A549 (cell line): ENCODE measurements at regions not wholly inside any gene's neighbourhood (a gene's known extent, or its start where the extent isn't known, plus 50 kb on each side); places are given as distances from the start of the nearest gene placed in this dataset.

ENCODE experiments used
- ATAC-seq, 2 experiments: fragments of 200-7000 bp in 1 of 2; fragments of >200 bp in 1 of 2; cut with Nextera tagmentation in 1 of 2; cut with Tn5 transposase in 1 of 2; 3 replicates each; pipeline versions ENCODE4 v1.8.0 to v1.9.1; 2018 to 2020; ENCODE audit warnings: mild to moderate bottlenecking in 1 of 2, moderate library complexity in 1 of 2
- CTCF ChIA-PET: fragments of 300-600 bp; sonication (Branson Sonifier 250); formaldehyde crosslinking; extraction: SDS; loops from one replicate; lab custom pipeline; 2021; ENCODE audit warnings: antibody characterized with exemption, inconsistent platforms; lab: Yijun Ruan, JAX
- POLR2A ChIA-PET: fragments of 350-600 bp; formaldehyde crosslinking; extraction: SDS; loops from one replicate; lab custom pipeline; 2021; ENCODE audit warnings: antibody characterized with exemption, inconsistent platforms; lab: Yijun Ruan, JAX
- DNase-seq, 2 experiments: peaks; one replicate each; pipeline versions ENCODE4 v3.0.0 to v3.0.0-alpha.2; 2011 to 2016; ENCODE audit warnings: low read depth in 1 of 2, low spot score in 1 of 2
- FAIRE-seq: peaks from 2 replicates; lab custom pipeline; 2011; peaks lifted over from hg19 to GRCh38; lab: Jason Lieb, UNC
- H3K27ac ChIP-seq, 2 experiments: fragments of >200 bp; sonication (Bioruptor Twin); formaldehyde crosslinking; 3 replicates each; pipeline ENCODE4 v1.5.1; 2016 to 2017
- H3K4me1 ChIP-seq: fragments of >200 bp; sonication (Bioruptor Twin); formaldehyde crosslinking; 3 replicates; pipeline ENCODE4 v1.6.1; 2016
- H3K4me2 ChIP-seq: fragments of >200 bp; sonication (Bioruptor Twin); formaldehyde crosslinking; 3 replicates; pipeline ENCODE4 v1.6.1; 2016
- H3K4me3 ChIP-seq: fragments of >200 bp; sonication (Bioruptor Twin); formaldehyde crosslinking; 3 replicates; pipeline ENCODE4 v1.5.1; 2016
- H3K9me3 ChIP-seq: fragments of >200 bp; sonication (Bioruptor Twin); formaldehyde crosslinking; 3 replicates; pipeline ENCODE4 v1.6.1; 2016
- BHLHE40 ChIP-seq: IDR thresholded peaks from 2 replicates; pipeline ENCODE4 v1.6.1; 2012; ENCODE audit warnings: low read depth, low read length, inconsistent platforms
- CBX8 ChIP-seq: fragments of 200-600 bp; sonication (generic); IDR thresholded peaks from 2 replicates; pipeline ENCODE4 v1.6.1; 2016
- EHMT2 ChIP-seq: fragments of 200-600 bp; sonication (generic); IDR thresholded peaks from 2 replicates; pipeline ENCODE4 v1.6.1; 2016; ENCODE audit warnings: antibody characterized with exemption, low read depth, mild to moderate bottlenecking, moderate library complexity
- ESRRA ChIP-seq: fragments of 150-350 bp; IDR thresholded peaks from 2 replicates; pipeline ENCODE4 v1.6.1; 2014; ENCODE audit warnings: mild to moderate bottlenecking, low read length, borderline replicate concordance
- HDAC2 ChIP-seq: fragments of 200-600 bp; sonication (generic); IDR thresholded peaks from 2 replicates; pipeline ENCODE4 v1.6.1; 2016
- HOXB5 ChIP-seq: fragments of 250-450 bp; sonication (Bioruptor Pico); IDR thresholded peaks from 2 replicates; pipeline ENCODE4 v1.5.0; 2020; ENCODE audit warnings: mild to moderate bottlenecking, moderate library complexity
- MAFK ChIP-seq: fragments of 450-650 bp; IDR thresholded peaks from 2 replicates; pipeline ENCODE4 v1.6.1; 2014; ENCODE audit not compliant: partially characterized antibody
- MAZ ChIP-seq: fragments of 150-350 bp; IDR thresholded peaks from 2 replicates; pipeline ENCODE4 v1.6.1; 2014; ENCODE audit warnings: antibody characterized with exemption, low read depth, low read length, borderline replicate concordance
- RAD21 ChIP-seq, 2 experiments: fragments of >200 bp in 1 of 2; sonication (Bioruptor Twin) in 1 of 2; formaldehyde crosslinking in 1 of 2; IDR thresholded peaks in 1 of 2; conservative IDR thresholded peaks in 1 of 2; 2 replicates in 1 of 2; 3 replicates in 1 of 2; pipeline ENCODE4 v1.6.1; 2012 to 2018; ENCODE audit warnings: inconsistent platforms in 1 of 2
- RARB ChIP-seq: fragments of 250-450 bp; sonication (Bioruptor Pico); IDR thresholded peaks from 2 replicates; pipeline ENCODE4 v1.8.0; 2021; ENCODE audit warnings: mild to moderate bottlenecking, moderate library complexity
- RNF2 ChIP-seq: fragments of 200-600 bp; sonication (generic); IDR thresholded peaks from 2 replicates; pipeline ENCODE4 v1.6.1; 2016; ENCODE audit warnings: low read depth, mild to moderate bottlenecking, antibody characterized with exemption, moderate library complexity, borderline replicate concordance
- SMC3 ChIP-seq: fragments of >200 bp; sonication (Bioruptor Twin); formaldehyde crosslinking; IDR thresholded peaks from 3 replicates; pipeline ENCODE4 v1.6.1; 2018; ENCODE audit warnings: inconsistent platforms
- SREBF2 ChIP-seq: fragments of 450-650 bp; IDR thresholded peaks from 2 replicates; pipeline ENCODE4 v1.6.1; 2014; ENCODE audit warnings: mild to moderate bottlenecking, moderate library complexity
- TFCP2L1 ChIP-seq: fragments of 250-450 bp; sonication (Bioruptor Pico); IDR thresholded peaks from 2 replicates; pipeline ENCODE4 v1.5.0; 2021; ENCODE audit warnings: mild to moderate bottlenecking
- ZC3H11A ChIP-seq: fragments of 450-650 bp; IDR thresholded peaks from 2 replicates; pipeline ENCODE4 v1.6.1; 2014; ENCODE audit warnings: antibody characterized with exemption, mild to moderate bottlenecking
- ZNF302 ChIP-seq: fragments of 250-450 bp; sonication (Bioruptor Pico); IDR thresholded peaks from 2 replicates; pipeline ENCODE4 v1.9.0; 2021; ENCODE audit warnings: inconsistent platforms, mild to moderate bottlenecking, moderate library complexity
- WGBS: methylation state at CpG from one replicate; pipeline ENCODE4 v1.1.6; 2017; ENCODE audit errors: missing lambda C conversion rate; 5-methylcytosine and 5-hydroxymethylcytosine counted together
- TF ChIP-seq, protein P1 (sequence below): fragments of 250-450 bp; sonication (Bioruptor Pico); IDR thresholded peaks from 2 replicates; pipeline ENCODE4 v1.5.0; 2021; ENCODE audit warnings: mild to moderate bottlenecking, moderate library complexity, borderline replicate concordance

DNA sequence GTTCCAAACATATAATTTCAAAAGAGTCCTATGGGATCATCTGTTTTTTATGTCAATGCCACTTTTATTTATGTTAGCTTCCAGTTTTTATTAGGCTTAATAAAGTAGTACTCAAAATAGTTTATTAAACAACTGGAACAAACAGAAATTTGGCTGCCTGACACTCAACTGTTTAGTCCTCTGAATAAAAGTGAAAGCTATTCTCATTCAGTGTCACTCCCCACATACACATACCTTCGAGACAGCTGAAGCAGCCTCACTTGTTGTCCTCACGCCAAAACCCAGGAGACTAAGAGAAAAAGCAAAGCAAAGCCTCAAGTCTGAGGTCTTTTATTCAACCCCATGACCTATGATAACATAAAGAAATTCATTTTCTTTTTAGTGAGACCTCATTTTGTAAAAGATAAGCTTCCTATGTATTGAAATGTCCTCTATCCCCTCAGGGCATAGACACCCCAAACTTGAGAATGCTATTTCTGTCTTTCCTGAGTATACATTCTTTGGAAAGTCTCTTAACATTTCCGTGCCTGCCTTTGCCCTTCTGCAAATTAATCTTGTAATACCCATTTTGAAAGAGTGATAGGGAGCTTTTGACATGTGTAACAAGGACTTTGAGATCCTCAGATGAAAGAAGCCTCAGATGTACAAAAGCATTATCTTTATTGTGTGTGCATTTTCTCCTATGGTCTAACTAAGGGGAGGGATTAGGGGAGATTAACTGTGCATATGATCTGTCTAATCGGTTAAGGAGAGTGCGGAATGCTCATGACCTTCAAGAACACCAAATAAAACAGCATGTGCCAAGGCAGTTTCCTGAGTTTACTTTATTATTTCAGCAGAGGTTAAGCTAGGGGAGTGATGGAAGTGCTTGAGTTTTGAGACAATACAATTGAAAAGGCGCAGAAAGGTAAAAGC lies 1523.7 kb upstream of the PIK3C3 start:
- CTCF ChIA-PET, result no interaction called here
- Histone ChIP-seq H3K9me3 (no peaks in the 10 kb centered on the region), H3K27ac (no peak overlapping the region), H3K4me3 (no peak overlapping the region), H3K4me2 (no peak overlapping the region), H3K4me1 (no peaks in the 10 kb centered on the region)
- no peak for DNase-seq
- ATAC-seq, result no peak
- FAIRE-seq, result no peak
- WGBS, result 23% methylated on average over 6 of the region's 6 CpGs
- TF ChIP-seq MAFK, result no peak
- no peak for TF ChIP-seq BHLHE40
- TF ChIP-seq ZNF302 (CRISPR knock-in tag), result no peak
- TF ChIP-seq MAZ, result no peak
- no peak for TF ChIP-seq RAD21 (conservative IDR thresholded peaks at IDR 0.05 in 1 of 2, IDR thresholded peaks at IDR 0.05 in 1 of 2)
- TF ChIP-seq TFCP2L1, result no peak
- TF ChIP-seq CBX8, result no peak
- TF ChIP-seq, protein P1, sequence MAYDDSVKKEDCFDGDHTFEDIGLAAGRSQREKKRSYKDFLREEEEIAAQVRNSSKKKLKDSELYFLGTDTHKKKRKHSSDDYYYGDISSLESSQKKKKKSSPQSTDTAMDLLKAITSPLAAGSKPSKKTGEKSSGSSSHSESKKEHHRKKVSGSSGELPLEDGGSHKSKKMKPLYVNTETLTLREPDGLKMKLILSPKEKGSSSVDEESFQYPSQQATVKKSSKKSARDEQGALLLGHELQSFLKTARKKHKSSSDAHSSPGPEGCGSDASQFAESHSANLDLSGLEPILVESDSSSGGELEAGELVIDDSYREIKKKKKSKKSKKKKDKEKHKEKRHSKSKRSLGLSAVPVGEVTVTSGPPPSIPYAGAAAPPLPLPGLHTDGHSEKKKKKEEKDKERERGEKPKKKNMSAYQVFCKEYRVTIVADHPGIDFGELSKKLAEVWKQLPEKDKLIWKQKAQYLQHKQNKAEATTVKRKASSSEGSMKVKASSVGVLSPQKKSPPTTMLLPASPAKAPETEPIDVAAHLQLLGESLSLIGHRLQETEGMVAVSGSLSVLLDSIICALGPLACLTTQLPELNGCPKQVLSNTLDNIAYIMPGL (CRISPR knock-in tag), result no peak
- POLR2A ChIA-PET, result no interaction called here

DNA sequence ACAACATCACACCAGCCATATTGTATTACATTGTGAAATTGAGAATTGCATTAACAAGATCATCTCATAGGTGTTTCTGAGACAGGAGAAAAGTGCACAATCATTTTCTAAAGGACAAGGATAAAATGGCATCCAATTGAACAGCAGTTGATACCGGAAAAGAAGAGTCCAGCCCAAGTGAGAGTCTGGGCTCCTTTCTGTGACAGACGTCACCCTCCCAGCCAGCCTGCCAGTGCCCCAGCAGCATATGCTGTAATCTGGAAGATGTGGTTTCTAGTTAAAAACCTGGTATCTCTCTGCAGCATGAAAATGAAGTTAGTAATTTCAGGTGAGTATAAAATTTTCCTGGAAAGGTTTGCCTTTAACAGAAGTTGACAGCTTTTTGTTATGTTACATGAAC lies 1531.7 kb upstream of the PIK3C3 start:
- Histone ChIP-seq H3K27ac (no peak overlapping the region), H3K4me1 (no peaks in the 10 kb centered on the region), H3K4me2 (no peak overlapping the region), H3K4me3 (no peak overlapping the region), H3K9me3 (no peaks in the 10 kb centered on the region)
- ChIA-PET CTCF (no interaction called here), POLR2A (no interaction called here)
- ATAC-seq (no peak), DNase-seq (no peak), FAIRE-seq (no peak)
- TF ChIP-seq TFCP2L1 (no peak), ESRRA (no peak), ZNF302 (CRISPR knock-in tag) (no peak), SREBF2 (no peak), RNF2 (no peak), SMC3 (no peak)
- WGBS, result 21% methylated on average over 2 of the region's 2 CpGs

DNA sequence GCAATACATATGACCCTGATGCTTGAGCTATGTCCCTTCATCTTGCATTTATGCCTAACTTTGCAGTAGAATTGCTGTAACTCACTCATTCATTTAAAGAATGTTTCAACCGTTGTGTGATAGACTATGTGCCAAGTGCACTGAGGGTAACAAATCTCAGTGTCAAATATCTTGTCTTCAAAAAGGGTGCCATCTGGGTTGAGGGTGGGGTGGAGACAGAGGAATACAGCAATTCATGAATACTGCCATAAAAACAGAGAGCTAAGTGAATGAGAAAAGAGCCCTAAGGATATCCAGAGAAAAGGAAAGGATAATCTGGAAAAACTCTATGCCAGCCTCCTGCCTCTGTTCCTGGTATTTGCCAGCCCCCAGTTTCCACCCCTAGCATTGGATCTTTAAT lies 1534.4 kb upstream of the PIK3C3 start:
- no peaks in the 10 kb centered on the region for H3K9me3 ChIP-seq
- ATAC-seq, result no peak
- no peak overlapping the region for H3K4me3 ChIP-seq
- WGBS, result 11% methylated on average over 1 of the region's 1 CpG
- TF ChIP-seq RARB (CRISPR knock-in tag) (no peak), HDAC2 (no peak), EHMT2 (no peak), HOXB5 (no peak), ZC3H11A (no peak)
- TF ChIP-seq, protein P1 (CRISPR knock-in tag), result no peak
- TF ChIP-seq, all 56 proteins: peak for 0
- no peak overlapping the region for H3K4me2 ChIP-seq
- DNase-seq, result no peak
- no peak overlapping the region for H3K27ac ChIP-seq
- H3K4me1 ChIP-seq, result no peaks in the 10 kb centered on the region
- CTCF ChIA-PET, result interaction anchor here (0.6 kb wide), 1 partner anchor 1810 kb away, joined by 4 read pairs; no protein-coding TSS in a partner anchor
- POLR2A ChIA-PET, result no interaction called here
- FAIRE-seq, result no peak
